Stimulated activated CD8-positive, alpha-beta memory T cell treated with anti-CD3 and anti-CD28 coated beads, Interleukin-15, amount 100 ng/mL, for 48 hours (primary cell): ENCODE measurements at regions not wholly inside any gene's neighbourhood (a gene's known extent, or its start where the extent isn't known, plus 50 kb on each side); places are given as distances from the start of the nearest gene placed in this dataset.

Experiments used
- DNase-seq, 2 donors: peaks; one replicate each; pipeline ENCODE4 v3.0.0-alpha.2; 2020; ENCODE audit warnings: low read depth in 2 of 2

DNA sequence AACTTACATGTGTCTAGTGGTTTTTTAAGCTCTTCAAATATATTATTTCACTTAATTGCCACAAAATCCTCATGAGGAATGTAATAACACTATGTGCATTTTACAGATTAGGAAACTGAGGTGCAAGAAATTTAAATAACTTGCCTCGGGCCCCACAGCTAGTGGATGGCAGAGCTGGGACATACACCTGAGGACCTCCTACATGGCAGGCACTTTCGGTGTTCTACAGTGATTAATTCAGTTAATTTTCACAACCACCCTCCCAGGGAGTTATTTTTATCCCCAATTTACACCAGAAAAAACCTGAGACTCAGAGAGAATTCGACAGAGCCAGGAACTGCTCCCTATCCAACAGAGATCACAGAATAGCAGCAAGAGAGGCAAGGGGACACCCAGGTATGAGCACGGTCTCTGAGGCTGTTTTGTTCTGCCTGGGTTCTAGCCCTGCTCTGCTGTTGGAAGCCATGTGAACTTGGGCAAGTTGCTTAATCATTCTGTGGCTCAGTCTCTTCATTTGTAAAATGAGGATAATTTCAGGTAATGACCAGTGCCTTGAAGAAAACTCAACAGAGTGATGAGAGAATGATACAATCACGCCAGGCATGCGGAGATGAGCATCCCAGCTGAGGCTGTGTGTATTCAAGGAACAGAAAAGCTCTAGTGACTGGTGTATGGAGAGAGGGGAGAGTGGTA lies 82.3 kb downstream of the MYCN start:
- no peak for DNase-seq

GRCh38 chr2:16021611-16022363 lies 81.4 kb downstream of the MYCN start:
- DNase-seq: no peak

- no peak for DNase-seq
Measured at GRCh38 chr2:16020389-16021008, 80.1 kb downstream of the MYCN start.

- DNase-seq: no peak
Measured at GRCh38 chr2:16019617-16020351, 79.4 kb downstream of the MYCN start.

GRCh38 chr2:16019060-16019480 lies 78.7 kb downstream of the MYCN start:
- no peak for DNase-seq

DNA sequence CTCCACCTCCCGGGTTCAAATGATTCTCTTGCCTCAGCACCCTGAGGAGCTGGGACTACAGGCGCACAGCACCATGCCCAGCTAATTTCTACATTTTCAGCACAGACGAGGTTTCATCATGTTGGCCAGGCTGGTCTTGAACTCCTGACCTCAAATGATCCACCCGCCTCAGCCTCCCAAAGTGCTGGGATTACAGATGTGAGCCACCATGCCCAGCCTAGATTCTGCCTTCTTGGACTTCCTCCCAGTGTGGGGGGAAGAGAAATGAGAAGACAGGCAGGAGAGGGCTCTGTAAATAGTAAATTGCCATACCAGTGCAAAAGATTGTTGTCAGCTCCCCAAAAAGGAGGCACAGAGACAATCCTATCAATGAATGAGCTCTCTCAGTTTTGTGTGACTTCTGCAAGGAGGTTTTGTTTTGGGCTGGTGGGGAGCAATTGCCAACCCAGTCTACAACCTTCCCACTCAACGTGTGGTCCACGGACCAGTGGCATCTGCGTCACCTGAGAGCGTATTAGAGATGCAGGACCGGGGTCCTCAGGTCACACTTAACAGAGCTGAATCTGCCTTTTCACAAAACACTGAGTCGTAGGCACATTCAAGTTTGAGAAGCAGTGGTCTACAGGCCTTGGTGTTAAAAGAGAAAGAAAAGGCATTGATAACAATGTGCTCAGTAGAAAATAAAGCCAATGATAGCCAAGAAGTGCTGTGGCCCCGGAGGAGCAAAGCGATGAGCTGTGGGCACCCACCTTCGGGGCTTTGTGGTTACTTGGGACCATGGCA lies 78.1 kb downstream of the MYCN start:
- DNase-seq: no peak

GRCh38 chr2:16016282-16016681 lies 75.9 kb downstream of the MYCN start:
- no peak for DNase-seq

GRCh38 chr2:16015903-16016265 lies 75.5 kb downstream of the MYCN start:
- DNase-seq: no peak

DNA sequence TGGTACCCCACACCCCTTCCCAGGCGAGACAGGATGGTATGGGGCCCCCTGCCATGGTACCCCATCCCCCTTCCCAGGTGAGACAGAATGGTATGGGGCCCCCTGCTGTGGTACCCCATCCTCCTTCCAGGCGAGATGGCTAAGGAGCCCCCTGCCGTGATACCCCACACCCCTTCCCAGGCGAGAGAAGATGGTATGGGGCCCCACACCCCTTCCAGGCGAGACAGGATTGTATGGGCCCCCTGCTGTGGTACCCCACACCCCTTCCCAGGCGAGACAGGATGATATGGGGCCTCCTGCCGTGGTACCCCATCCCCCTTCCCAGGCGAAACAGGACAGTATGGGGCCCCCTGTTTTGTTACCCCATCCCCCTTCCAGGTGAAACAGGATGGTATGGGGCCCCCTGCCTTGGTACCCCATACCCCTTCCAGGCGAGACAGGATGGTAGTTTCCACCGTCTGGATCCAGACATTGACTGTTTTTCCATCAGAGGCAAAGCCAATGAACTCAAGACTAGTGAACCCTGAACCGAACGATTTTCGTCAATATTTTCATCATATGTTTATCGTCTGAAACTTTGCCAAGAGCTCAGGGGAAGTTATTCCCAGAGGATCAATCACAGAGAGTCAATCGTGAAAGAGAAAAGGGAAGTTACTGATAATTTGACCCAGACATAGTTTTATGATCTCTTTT lies 75.0 kb downstream of the MYCN start:
- no peak for DNase-seq

DNA sequence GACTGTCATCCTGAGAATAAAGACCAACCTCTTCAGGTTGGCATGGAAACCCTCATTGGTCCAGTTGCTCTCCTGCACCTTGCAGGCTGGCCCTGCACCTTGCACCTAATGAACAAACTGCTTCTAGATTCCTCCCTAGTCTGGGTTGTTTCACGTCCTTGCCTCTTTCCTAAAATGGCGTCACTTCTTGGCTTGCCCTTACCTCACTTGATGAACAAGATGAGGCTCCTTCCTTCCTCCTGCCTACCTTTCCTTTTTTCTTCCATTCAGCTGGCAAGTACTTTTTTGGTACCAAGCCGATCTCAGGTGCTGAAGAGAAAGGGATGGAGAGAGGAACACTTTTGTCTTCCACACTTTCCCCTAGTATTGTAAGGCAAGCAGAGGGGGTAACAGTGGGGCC lies 74.5 kb downstream of the MYCN start:
- no peak for DNase-seq

DNA sequence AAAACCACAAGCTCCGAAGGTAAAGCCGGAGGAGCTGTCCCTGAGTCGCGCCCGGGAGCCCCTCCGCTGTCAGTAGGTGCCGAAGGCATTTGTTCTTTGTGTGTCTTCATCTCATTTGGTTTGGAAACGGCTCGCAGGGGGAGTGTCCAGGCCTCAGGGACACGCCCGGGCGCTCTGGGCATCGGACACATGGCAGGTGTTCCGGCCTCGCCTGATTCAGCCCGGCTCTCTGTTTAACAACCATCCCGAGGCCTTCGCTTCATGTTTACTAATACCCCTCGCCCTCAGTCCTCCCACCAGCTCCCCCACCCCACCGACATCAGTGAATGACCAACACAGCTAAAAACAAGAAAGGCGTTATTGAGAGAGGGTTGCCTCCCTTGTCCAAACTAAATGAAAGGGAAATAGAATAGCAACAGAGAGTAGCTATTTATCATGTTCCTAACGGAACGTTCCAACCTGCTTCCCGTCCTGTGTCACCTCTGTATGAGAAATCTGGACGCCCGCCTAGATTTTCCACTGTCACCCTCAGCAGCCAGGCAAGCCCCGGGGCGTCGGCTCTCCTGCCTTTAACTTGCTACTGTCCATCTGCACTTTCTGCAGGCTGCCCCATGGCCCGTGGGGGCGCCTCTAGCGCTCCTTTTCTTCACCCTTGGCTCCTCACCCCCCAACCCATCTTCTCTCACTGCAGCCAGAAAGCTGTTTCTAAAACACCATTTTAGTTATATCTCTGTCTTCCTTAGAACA lies 73.9 kb downstream of the MYCN start:
- no peak for DNase-seq

- DNase-seq: no peak
Measured at GRCh38 chr2:16013359-16013911, 73.1 kb downstream of the MYCN start.

DNA sequence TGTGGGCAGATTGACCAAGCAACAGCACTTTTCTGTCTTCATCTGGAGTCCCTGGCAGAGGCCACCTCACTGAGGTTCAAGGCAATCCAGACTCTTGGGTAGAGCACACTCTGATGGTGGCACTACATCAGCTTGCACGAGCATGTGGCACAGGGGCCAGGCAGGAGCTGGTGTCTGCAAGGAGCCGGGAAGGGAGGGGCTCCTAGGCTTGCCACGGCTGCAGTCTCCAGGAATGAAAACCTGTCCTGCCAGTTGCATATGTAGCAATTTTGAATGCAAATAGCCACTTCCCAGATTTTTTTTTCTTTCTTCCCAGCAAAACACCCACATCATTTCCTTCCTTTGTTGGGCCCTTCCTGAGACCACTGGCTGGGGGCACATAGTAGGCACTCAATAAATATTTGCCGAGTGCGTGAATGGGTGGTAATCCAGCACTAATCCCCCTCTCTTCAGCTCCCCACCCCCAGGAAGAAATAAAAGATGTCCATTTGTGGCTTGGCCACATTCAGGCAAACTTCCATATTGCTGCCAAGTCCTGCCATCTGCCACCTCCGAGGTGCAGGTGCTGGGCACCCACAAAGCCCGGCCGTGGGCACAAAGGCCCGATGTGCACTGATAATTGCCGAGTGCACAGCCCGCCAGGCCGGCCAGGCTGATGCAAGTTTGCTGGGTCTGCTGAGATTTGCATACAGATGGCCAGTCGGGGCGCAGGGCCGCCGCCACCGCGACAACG lies 72.4 kb downstream of the MYCN start:
- DNase-seq: no peak

GRCh38 chr2:16012029-16012596 lies 71.8 kb downstream of the MYCN start:
- no peak for DNase-seq

DNA sequence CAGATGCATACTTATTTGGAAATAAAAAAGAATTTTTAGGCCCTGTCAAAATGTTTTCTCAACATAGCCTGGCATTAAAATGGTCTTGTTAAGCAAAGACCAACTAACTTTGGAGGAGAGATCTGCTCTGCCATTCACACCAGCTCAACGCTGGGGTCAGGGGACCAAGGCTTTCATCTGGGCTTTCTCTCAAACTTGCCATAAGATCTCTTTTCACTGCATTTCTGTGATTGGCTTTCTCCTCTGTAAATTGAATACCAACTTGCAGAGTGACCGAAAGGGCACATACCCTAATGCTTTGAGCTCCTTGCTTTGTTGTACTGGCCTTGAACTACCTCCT lies 71.2 kb downstream of the MYCN start:
- no peak for DNase-seq

DNA sequence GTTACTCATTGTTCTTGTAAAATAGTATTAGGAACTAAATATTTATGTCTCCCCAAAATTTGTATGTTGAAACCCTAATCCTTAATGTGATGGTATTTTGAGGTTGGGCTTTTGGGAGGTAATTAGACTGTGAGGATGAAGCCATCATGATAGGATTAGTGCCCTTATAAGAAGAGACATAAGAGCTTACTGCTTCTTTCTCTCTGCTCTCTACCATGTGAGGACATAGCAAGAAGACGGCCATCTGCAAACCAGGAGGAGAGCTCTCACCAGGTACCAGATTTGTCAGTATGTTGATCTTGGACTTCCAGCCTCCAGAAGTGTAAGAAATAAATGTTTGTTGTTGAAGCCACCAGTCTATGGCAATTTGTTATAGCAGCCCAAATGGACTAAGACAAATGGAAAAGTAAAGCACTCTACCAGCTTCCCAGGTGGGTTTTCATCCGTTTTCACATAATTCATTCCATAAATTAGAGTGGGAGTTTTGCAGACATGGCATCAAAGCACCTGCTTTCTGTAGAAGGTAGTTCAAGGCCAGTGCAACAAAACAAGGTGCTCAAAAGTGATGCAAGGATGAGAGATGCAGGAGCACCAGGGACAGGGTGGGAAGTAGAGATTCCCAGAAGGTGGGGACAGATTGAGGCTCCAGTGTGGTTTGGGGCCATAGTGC lies 70.7 kb downstream of the MYCN start:
- no peak for DNase-seq

DNA sequence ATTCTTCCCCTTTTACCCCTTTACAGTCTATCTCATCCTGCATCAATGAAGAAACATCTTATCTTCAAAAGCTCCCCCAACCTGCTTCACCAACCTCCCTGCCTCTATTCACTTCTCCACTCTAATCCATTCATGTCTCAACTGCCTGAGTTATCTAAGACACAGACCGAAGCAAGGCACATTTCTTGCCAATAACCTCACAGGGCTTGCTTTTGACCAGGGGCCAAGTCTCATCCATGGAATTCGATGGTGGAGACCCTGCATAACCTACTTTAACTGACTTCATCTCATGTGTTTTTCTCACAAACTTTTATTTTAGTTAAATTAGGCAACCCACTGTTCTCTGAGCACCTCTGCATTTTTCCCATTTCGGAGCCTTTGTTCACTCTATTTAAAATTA lies 69.7 kb downstream of the MYCN start:
- DNase-seq: no peak

GRCh38 chr2:16009560-16009959 lies 69.2 kb downstream of the MYCN start:
- no peak for DNase-seq

GRCh38 chr2:16008856-16009255 lies 68.5 kb downstream of the MYCN start:
- no peak for DNase-seq
